ENCODE measurements at regions not wholly inside any gene's neighbourhood (a gene's known extent, or its start where the extent isn't known, plus 50 kb on each side); places are given as distances from the start of the nearest gene placed in this dataset.

DNA sequence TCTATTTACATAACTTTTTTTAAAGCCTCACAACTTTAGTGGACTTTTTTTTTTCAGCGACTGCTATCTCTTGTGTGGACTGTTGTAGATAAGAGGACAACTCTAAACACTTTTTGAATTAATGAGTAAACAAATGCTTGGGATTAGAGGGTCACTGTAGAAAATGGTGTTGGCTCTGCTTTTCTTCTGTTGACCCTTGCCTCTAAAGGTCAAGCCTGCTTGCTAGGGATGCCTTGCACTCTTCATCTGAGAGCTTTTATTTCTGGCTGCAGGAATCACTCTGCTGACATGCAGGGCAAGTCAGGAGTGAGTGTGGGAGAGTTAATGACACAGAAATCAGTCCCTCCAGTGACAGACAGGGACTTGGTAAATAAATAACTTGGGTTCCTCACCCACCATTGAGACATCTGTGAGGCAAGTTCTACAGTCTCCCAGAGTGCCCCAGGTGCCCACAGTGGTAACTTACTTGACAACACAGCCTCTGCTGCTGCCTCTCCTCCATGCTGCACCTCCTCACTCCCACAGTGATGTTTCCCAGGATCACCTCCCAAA, 390.1 kb downstream of the IL20RB start:
- H3K9ac ChIP-seq: no peak overlapping the region
- peaks cover 0 to 12% (median 6%) of the 10 kb centered on the region in 10 experiments; a peak in 10 of 20 replicates for H3K4me1 ChIP-seq
- H3K27me3 ChIP-seq: no peaks in the 10 kb centered on the region
- TF ChIP-seq Cebpa-rat (IDR thresholded peaks at IDR 0.05): no peak
- peaks cover 0 to under 1% (median 0%) of the 10 kb centered on the region in 11 experiments; a peak in 1 of 22 replicates for H3K9me3 ChIP-seq (replicated peaks in 1 of 11)
- H3K27ac ChIP-seq: no peak overlapping the region
- no peaks in the 10 kb centered on the region for H3K36me3 ChIP-seq
- H3K4me3 ChIP-seq: no peak overlapping the region
- H4K20me1 ChIP-seq: no peaks in the 10 kb centered on the region
- H3K4me2 ChIP-seq: no peak overlapping the region

DNA sequence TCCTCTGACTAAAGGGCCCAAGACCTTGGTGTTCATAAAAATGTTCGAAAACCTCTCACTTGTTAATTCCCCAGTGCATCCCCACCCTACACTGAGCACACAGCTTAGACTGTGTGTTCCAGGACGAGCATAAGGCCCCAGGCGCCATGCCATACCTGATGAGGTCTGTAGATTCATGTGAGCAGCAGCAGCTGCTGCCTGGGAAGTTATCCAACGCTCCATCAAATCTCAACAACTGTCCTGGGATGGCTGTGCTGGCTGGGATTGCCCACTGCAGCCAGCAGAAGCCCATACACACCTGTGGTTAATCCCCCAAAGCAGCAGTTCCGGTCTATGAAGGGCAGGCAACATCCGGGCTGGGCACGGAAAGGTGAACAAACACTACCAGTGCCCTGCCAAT, 391.2 kb downstream of the IL20RB start:
- TF ChIP-seq Cebpa-rat (IDR thresholded peaks at IDR 0.05): no peak
- Histone ChIP-seq H4K20me1 (no peaks in the 10 kb centered on the region), H3K36me3 (no peaks in the 10 kb centered on the region), H3K4me3 (no peak overlapping the region), H3K4me2 (no peak overlapping the region), H3K27ac (no peak overlapping the region), H3K9me3 (replicated peaks in 1 of 11) (no peaks in the 10 kb centered on the region), H3K4me1 (peaks cover 0 to 1% (median 0%) of the 10 kb centered on the region in 10 experiments; a peak in 3 of 20 replicates), H3K27me3 (no peaks in the 10 kb centered on the region), H3K9ac (no peak overlapping the region)

DNA sequence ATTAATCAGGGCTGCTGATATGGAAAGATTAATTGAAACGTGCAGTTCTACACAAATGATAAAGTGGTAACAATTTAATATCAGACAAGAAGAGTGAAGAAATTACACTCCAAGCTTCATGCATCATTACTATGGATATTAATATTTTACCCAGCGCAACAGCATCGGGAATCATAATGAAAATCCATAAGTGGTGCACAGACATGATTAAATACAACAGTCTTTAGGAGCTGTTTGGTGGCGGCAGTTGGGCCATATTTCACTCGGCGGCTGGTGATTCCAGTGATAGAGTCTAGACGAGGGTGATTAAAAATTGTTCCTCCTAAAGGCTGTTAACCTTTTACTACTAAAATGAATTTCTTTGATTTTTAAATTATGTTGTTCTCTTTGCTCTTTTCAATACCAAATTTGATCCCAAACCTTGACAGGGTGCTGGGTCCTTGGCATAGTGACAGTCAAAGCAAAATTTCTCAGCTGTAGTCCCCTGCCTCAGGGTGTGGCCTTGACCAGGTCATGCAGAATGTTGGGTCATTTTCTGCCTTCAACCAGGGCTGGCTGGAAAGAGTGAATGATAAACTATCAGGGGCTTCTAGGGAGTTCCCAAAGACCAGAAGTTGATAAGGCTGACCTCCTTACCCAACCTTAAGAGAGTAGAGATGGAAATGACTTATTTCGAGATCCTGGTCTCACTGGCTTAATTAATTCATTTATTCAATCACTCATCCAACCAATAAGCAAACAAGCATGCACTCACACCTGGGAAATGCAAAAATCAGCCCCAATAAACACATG, 392.0 kb downstream of the IL20RB start:
- no peak for TF ChIP-seq Cebpa-rat (IDR thresholded peaks at IDR 0.05)
- no peaks in the 10 kb centered on the region for H4K20me1 ChIP-seq
- H3K4me2 ChIP-seq: no peak overlapping the region
- H3K9ac ChIP-seq: no peak overlapping the region
- no peaks in the 10 kb centered on the region for H3K27me3 ChIP-seq
- no peak overlapping the region for H3K27ac ChIP-seq
- H3K4me1 ChIP-seq: no peaks in the 10 kb centered on the region
- no peaks in the 10 kb centered on the region for H3K9me3 ChIP-seq (replicated peaks in 1 of 11)
- H3K36me3 ChIP-seq: no peaks in the 10 kb centered on the region
- no peak overlapping the region for H3K4me3 ChIP-seq

DNA sequence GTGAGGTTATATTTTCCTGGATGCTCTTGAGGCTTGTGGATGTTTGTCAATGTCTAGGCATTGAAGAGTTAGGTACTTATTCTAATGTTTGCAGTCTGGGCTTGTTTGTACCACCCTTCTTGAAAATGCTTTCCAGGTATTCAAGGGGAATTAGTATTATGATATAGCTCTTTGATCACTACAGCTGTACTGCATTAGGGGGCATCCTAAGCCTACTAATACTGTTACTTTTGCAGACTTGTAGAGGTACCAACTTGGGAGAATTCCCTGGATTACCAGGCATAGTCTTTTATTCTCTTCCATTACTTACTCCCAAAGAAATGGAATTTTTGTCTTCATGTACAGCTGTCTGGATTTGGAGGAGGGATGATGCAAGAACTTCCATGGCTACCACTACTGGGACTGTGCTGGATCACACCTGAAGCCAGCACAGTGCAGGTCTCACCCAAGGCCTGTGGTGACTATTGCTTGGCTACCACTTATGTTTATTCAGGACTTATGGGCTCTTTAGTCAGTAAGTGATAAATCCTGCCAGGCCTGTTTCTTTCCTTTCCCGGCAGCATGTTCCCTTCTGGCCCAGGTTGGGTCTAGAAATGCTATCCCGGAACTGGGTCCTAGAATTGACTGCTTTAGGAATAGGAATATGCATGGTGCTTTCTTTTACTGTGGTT, 402.9 kb downstream of the IL20RB start:
- TF ChIP-seq Cebpa-rat (IDR thresholded peaks at IDR 0.05): no peak
- H3K36me3 ChIP-seq: no peaks in the 10 kb centered on the region
- H3K9ac ChIP-seq: no peak overlapping the region
- H3K9me3 ChIP-seq (replicated peaks in 1 of 11): peaks cover 10 to 26% (median 16%) of the 10 kb centered on the region in 11 experiments; a peak in 18 of 22 replicates
- H4K20me1 ChIP-seq: no peaks in the 10 kb centered on the region
- H3K27ac ChIP-seq: no peak overlapping the region
- no peak overlapping the region for H3K4me3 ChIP-seq
- H3K4me2 ChIP-seq: no peak overlapping the region
- no peaks in the 10 kb centered on the region for H3K4me1 ChIP-seq
- no peaks in the 10 kb centered on the region for H3K27me3 ChIP-seq

DNA sequence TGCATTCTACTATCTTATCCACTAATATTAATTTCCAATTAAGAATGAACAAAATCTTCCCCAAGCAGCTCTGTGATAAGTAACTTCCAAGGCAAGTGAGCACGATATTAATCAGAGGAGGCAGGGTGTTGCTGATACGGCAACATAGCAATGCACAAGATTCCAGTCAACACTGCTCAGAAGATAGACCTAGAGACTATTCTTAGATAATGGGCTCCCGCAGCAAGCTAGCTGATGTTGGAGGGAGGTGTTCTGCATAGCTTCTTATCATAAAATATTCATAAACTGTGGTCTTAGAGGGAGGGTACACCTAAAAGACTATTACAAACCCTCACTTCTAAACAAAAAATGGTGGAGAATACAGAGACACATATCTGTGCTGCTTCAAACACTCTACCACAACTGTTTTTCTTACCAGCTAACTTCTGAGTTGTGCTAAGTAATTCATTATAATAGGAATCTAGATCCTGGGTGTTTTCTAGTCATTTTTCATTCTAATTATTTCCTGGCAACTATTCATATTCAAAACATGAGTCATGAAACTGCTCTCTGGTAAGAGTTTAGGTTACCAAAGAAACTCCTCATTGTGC, 382.0 kb upstream of the SOX14 start:
- Histone ChIP-seq H3K4me1 (no peaks in the 10 kb centered on the region), H3K4me3 (no peak overlapping the region), H3K4me2 (no peak overlapping the region), H3K27me3 (no peaks in the 10 kb centered on the region), H4K20me1 (no peaks in the 10 kb centered on the region), H3K36me3 (no peaks in the 10 kb centered on the region), H3K9ac (no peak overlapping the region), H3K27ac (no peak overlapping the region), H3K9me3 (replicated peaks in 1 of 11) (peaks cover 0 to 8% (median 6%) of the 10 kb centered on the region in 11 experiments; a peak in 11 of 22 replicates)
- TF ChIP-seq Cebpa-rat (IDR thresholded peaks at IDR 0.05): no peak

DNA sequence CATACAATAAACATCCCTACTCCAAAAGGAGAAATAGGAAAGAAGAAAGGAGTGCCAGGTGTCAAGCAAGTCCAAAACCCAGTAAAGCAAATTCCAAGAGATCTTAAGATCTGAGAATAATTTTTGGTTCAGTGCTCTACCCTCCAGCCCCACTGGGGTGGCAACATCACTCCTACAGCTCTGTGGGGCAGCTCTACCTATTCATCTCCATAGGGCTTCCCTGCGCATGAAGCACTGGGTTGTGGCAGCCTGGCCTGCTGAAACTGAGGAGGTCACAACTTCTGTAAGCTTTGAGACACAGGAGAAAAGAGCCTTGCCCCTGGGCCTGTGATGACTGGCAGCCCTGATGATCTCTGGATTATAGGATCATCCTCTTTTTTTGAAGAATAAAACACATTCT, 378.2 kb upstream of the SOX14 start:
- H4K20me1 ChIP-seq: no peaks in the 10 kb centered on the region
- no peaks in the 10 kb centered on the region for H3K27me3 ChIP-seq
- H3K4me3 ChIP-seq: no peak overlapping the region
- H3K4me2 ChIP-seq: no peak overlapping the region
- H3K36me3 ChIP-seq: no peaks in the 10 kb centered on the region
- TF ChIP-seq Cebpa-rat (IDR thresholded peaks at IDR 0.05): no peak
- H3K9me3 ChIP-seq (replicated peaks in 1 of 11): no peaks in the 10 kb centered on the region
- no peak overlapping the region for H3K9ac ChIP-seq
- no peak overlapping the region for H3K27ac ChIP-seq
- H3K4me1 ChIP-seq: no peaks in the 10 kb centered on the region

DNA sequence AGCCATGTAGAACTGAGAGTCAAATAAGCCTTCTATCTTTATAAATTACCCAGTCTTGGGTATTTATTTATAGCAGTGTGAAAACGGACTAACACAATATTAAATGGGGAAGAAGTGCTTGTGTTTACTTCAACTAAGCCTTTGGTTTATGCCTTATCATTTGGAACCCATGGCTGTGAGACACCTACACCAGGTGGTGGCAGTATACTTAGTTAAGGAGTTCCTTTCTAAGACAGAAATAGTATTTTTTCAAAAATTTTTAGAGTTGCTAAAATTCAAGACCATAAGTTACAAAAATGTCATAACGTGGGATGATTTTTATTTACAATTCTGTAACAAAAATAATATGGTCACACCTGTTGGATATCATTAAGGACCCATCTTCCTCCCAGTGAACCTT, 354.5 kb upstream of the SOX14 start:
- Histone ChIP-seq H3K36me3 (no peaks in the 10 kb centered on the region), H3K4me2 (no peak overlapping the region), H3K4me1 (no peaks in the 10 kb centered on the region), H4K20me1 (no peaks in the 10 kb centered on the region), H3K27me3 (no peaks in the 10 kb centered on the region), H3K9me3 (replicated peaks in 1 of 11) (no peaks in the 10 kb centered on the region), H3K27ac (no peak overlapping the region), H3K4me3 (no peak overlapping the region), H3K9ac (no peak overlapping the region)
- TF ChIP-seq Cebpa-rat (IDR thresholded peaks at IDR 0.05): no peak

DNA sequence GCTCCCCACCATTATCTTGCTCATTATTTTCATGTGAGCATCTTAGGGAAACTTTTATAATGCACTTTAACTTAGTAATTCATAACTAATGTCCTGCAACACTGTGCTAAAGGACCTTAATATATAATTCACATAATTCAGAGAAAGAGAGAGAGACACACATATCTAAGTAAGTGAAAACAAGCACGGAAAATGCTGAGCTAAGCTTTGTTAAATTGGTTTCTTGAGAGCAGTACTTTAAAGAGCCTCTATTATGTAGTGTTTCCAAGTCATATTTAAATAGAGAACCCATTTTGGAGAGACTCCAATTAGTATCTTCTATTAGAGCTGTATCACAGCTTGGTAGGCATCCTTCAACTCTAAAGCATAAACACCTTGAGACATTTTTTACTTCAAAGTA, 354.1 kb upstream of the SOX14 start:
- Histone ChIP-seq H3K9ac (no peak overlapping the region), H3K36me3 (no peaks in the 10 kb centered on the region), H3K4me1 (no peaks in the 10 kb centered on the region), H4K20me1 (no peaks in the 10 kb centered on the region), H3K27me3 (no peaks in the 10 kb centered on the region), H3K9me3 (replicated peaks in 1 of 11) (no peaks in the 10 kb centered on the region), H3K4me3 (no peak overlapping the region), H3K27ac (no peak overlapping the region), H3K4me2 (no peak overlapping the region)
- TF ChIP-seq Cebpa-rat (IDR thresholded peaks at IDR 0.05): no peak

DNA sequence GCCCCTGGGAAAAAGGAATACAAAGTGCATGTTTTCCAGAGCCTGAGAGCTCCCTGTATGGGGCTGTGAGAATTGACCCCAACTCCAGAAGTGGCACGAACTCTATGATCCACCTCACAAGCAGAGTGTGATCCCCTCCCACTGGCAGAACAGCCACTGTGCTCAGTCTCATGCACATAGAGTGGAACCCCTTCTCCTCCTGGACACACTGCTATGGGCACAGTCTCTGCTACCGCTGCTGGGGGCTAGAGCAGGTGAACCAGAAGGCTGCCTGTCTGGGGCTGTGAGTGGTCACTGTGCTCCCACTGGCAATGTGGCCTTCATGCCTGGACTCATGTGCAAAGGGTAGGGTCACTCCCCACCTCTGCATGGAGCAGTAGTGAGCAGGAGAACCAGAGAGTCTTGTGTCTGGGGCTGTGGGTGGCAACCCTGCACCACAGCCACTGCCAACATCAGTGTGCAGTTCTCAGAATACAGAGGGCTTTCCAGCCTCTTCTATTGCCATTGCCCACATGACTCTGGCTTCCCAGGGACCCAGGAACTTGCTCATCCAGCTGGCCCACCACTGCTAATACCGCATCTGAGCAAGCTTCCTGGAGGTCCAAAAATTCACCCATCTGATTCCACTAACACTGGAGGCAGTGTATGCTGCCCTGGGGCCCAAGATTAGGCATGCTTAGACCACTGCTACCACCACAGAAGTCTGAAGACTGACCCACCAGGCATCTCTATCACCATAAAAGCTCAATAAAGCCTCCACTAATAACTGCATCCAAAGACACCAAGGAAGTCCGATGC, 343.7 kb upstream of the SOX14 start:
- no peak for TF ChIP-seq Cebpa-rat (IDR thresholded peaks at IDR 0.05)
- Histone ChIP-seq H3K4me2 (no peak overlapping the region), H3K9me3 (replicated peaks in 1 of 11) (peaks cover 21 to 32% (median 25%) of the 10 kb centered on the region in 11 experiments; a peak in 21 of 22 replicates), H4K20me1 (no peaks in the 10 kb centered on the region), H3K4me3 (no peak overlapping the region), H3K9ac (no peak overlapping the region), H3K27ac (no peak overlapping the region), H3K36me3 (no peaks in the 10 kb centered on the region), H3K4me1 (no peaks in the 10 kb centered on the region), H3K27me3 (no peaks in the 10 kb centered on the region)

Measured in BLaER1 treated with 17β-estradiol and CSF1 and Interleukin-3, amounts not matched to agents 10 nM and 100 nM (cell line).